ENCODE measurements at regions not wholly inside any gene's neighbourhood (a gene's known extent, or its start where the extent isn't known, plus 50 kb on each side); places are given as distances from the start of the nearest gene placed in this dataset.

GRCh38 chr4:139611391-139611790 lies 54.2 kb upstream of the MGST2 start:
- peaks cover 8% of the 10 kb centered on the region for H3K4me1 ChIP-seq (ENCODE audit: insufficient read depth, low read length)
- no peaks in the 10 kb centered on the region for H3K9me3 ChIP-seq (ENCODE audit: control insufficient read depth in 1 of 2, insufficient read depth in 1 of 2, low read length in 2 of 2)
- ATAC-seq (ENCODE audit: poor library complexity) (no peak), DNase-seq (no peak)
- TF ChIP-seq CTCF (IDR thresholded peaks at IDR 0.05), result no peak
- H3K4me3 Mint-ChIP-seq, result no peak overlapping the region
- H3K27ac ChIP-seq (ENCODE audit: low read depth in 1 of 2, low read length in 2 of 2), result no peak overlapping the region
- no peaks in the 10 kb centered on the region for H3K27me3 ChIP-seq (ENCODE audit: control insufficient read depth in 1 of 2, insufficient read depth in 2 of 2, low read length in 2 of 2)
- H3K27me3 Mint-ChIP-seq, result peaks cover 16% of the 10 kb centered on the region
- ChIA-PET POLR2A (no interaction called here), CTCF (no interaction called here)
- H3K27ac Mint-ChIP-seq, result no peak overlapping the region
- no peaks in the 10 kb centered on the region for H3K9me3 Mint-ChIP-seq
- H3K36me3 Mint-ChIP-seq (ENCODE audit: low read depth), result no peaks in the 10 kb centered on the region
- intact Hi-C loops (cut with DNase I, micrococcal nuclease), result no loop called here
- H3K4me1 Mint-ChIP-seq (ENCODE audit: low read depth), result peaks cover 8% of the 10 kb centered on the region
- H3K4me3 ChIP-seq (ENCODE audit: low read length), result no peak overlapping the region
- no peaks in the 10 kb centered on the region for H3K36me3 ChIP-seq (ENCODE audit: insufficient read depth, low read length)

- Histone ChIP-seq H3K4me3 (ENCODE audit: low read length) (no peak overlapping the region), H3K27ac (ENCODE audit: low read depth in 1 of 2, low read length in 2 of 2) (no peak overlapping the region), H3K27me3 (ENCODE audit: control insufficient read depth in 1 of 2, insufficient read depth in 2 of 2, low read length in 2 of 2) (no peaks in the 10 kb centered on the region), H3K36me3 (ENCODE audit: insufficient read depth, low read length) (no peaks in the 10 kb centered on the region), H3K4me1 (ENCODE audit: insufficient read depth, low read length) (peaks cover 12% of the 10 kb centered on the region), H3K9me3 (ENCODE audit: control insufficient read depth in 1 of 2, insufficient read depth in 1 of 2, low read length in 2 of 2) (no peaks in the 10 kb centered on the region)
- TF ChIP-seq CTCF (IDR thresholded peaks at IDR 0.05), result no peak
- peaks cover 18% of the 10 kb centered on the region for H3K27me3 Mint-ChIP-seq
- H3K27ac Mint-ChIP-seq, result no peak overlapping the region
- DNase-seq (no peak), ATAC-seq (ENCODE audit: poor library complexity) (no peak)
- H3K36me3 Mint-ChIP-seq (ENCODE audit: low read depth), result no peaks in the 10 kb centered on the region
- intact Hi-C loops (cut with DNase I, micrococcal nuclease), result loop anchor here in 1 of 2 experiments (10.0 kb wide), 1 partner anchor 155 kb away; no protein-coding TSS in a partner anchor
- no peak overlapping the region for H3K4me3 Mint-ChIP-seq
- H3K4me1 Mint-ChIP-seq (ENCODE audit: low read depth), result peaks cover 15% of the 10 kb centered on the region
- CTCF ChIA-PET, result no interaction called here
- H3K9me3 Mint-ChIP-seq, result no peaks in the 10 kb centered on the region
- POLR2A ChIA-PET, result interaction anchor here (0.6 to 0.7 kb wide), 2 partner anchors 79 to 514 kb away, joined by 3 read pairs; no protein-coding TSS in a partner anchor
Observed at GRCh38 chr4:139609647-139610046, 53.6 kb upstream of the SETD7 start.

GRCh38 chr4:139607502-139608060 lies 51.6 kb upstream of the SETD7 start:
- H3K9me3 Mint-ChIP-seq, result no peaks in the 10 kb centered on the region
- Histone ChIP-seq H3K9me3 (ENCODE audit: control insufficient read depth in 1 of 2, insufficient read depth in 1 of 2, low read length in 2 of 2) (no peaks in the 10 kb centered on the region), H3K36me3 (ENCODE audit: insufficient read depth, low read length) (no peaks in the 10 kb centered on the region), H3K27me3 (ENCODE audit: control insufficient read depth in 1 of 2, insufficient read depth in 2 of 2, low read length in 2 of 2) (no peaks in the 10 kb centered on the region), H3K4me3 (ENCODE audit: low read length) (no peak overlapping the region), H3K27ac (ENCODE audit: low read depth in 1 of 2, low read length in 2 of 2) (no peak overlapping the region), H3K4me1 (ENCODE audit: insufficient read depth, low read length) (peaks cover 12% of the 10 kb centered on the region)
- CTCF ChIA-PET, result interaction anchor here (0.6 kb wide), 1 partner anchor 24 kb away, joined by 3 read pairs; no protein-coding TSS in a partner anchor
- DNase-seq (no peak), ATAC-seq (ENCODE audit: poor library complexity) (no peak)
- H3K27ac Mint-ChIP-seq, result no peak overlapping the region
- POLR2A ChIA-PET, result no interaction called here
- no peaks in the 10 kb centered on the region for H3K36me3 Mint-ChIP-seq (ENCODE audit: low read depth)
- H3K27me3 Mint-ChIP-seq, result peaks cover 18% of the 10 kb centered on the region
- peaks cover 15% of the 10 kb centered on the region for H3K4me1 Mint-ChIP-seq (ENCODE audit: low read depth)
- TF ChIP-seq CTCF (IDR thresholded peaks at IDR 0.05), result no peak
- no peak overlapping the region for H3K4me3 Mint-ChIP-seq
- intact Hi-C loops (cut with DNase I, micrococcal nuclease), result loop anchor here in 1 of 2 experiments (10.0 kb wide), 1 partner anchor 157 kb away; no protein-coding TSS in a partner anchor

All from CD4-positive, alpha-beta T cell (primary cell).